Panc1 (cell line): ENCODE measurements at regions not wholly inside any gene's neighbourhood (a gene's known extent, or its start where the extent isn't known, plus 50 kb on each side); places are given as distances from the start of the nearest gene placed in this dataset.

Experiments used
- ATAC-seq: fragments of 200-7000 bp; cut with Tn5 transposase; 2 replicates; pipeline ENCODE4 v1.9.1; 2020; ENCODE audit warnings: mild to moderate bottlenecking, moderate library complexity
- BruUV-seq: library from RNA; stranded (reverse); fragments of 400-500 nt; replicated peaks from 2 replicates; lab custom pipeline; 2021; lab: Mats Ljungman, UMichigan
- CTCF ChIA-PET: fragments of 300-600 bp; sonication (Branson Sonifier 250); formaldehyde crosslinking; loops from one replicate; lab custom pipeline; 2022; ENCODE audit warnings: antibody characterized with exemption; lab: Charles Lee
- POLR2A ChIA-PET: fragments of 300-600 bp; sonication (Branson Sonifier 250); formaldehyde crosslinking; loops from one replicate; lab custom pipeline; 2022; ENCODE audit warnings: antibody characterized with exemption; lab: Charles Lee
- DNase-seq: peaks from one replicate; pipeline ENCODE4 v3.0.0-alpha.2; 2010; ENCODE audit warnings: low read depth, low spot score
- H3K27ac ChIP-seq: 2 replicates; pipeline ENCODE4 v1.5.1; 2011; ENCODE audit warnings: mild to moderate bottlenecking, low read length, inconsistent platforms
- H3K27me3 ChIP-seq: fragments of 200-500 bp; sonication (Bioruptor generic); 2 replicates; pipeline ENCODE4 v1.6.0; 2014; ENCODE audit warnings: low read length, inconsistent platforms; ENCODE audit not compliant: control insufficient read depth, insufficient read depth
- H3K36me3 ChIP-seq: fragments of 200-500 bp; sonication (Bioruptor generic); 2 replicates; pipeline ENCODE4 v1.5.1; 2014; ENCODE audit warnings: inconsistent platforms, mild to moderate bottlenecking, low read length, moderate library complexity; ENCODE audit not compliant: control insufficient read depth, insufficient read depth
- H3K4me1 ChIP-seq: 2 replicates; pipeline ENCODE4 v1.5.1; 2011; ENCODE audit warnings: inconsistent platforms, mild to moderate bottlenecking, low read length, moderate library complexity; ENCODE audit not compliant: control insufficient read depth, insufficient read depth
- H3K4me3 ChIP-seq, 2 experiments: 2 replicates each; pipeline ENCODE4 v1.5.1; 2011 to 2012; ENCODE audit warnings: low read depth in 2 of 2, low read length in 2 of 2, mild to moderate bottlenecking in 2 of 2, inconsistent platforms in 1 of 2, moderate library complexity in 1 of 2
- H3K9me3 ChIP-seq: fragments of 200-500 bp; sonication (Bioruptor generic); 2 replicates; pipeline ENCODE4 v1.5.1; 2014; ENCODE audit warnings: low read depth, mild to moderate bottlenecking, inconsistent platforms, low read length, moderate library complexity; ENCODE audit not compliant: control insufficient read depth, insufficient read depth
- CTCF ChIP-seq: fragments of 450-650 bp; IDR thresholded peaks from 2 replicates; pipeline ENCODE4 v1.5.1; 2017; ENCODE audit warnings: mild to moderate bottlenecking
- POLR2AphosphoS5 ChIP-seq: IDR thresholded peaks from 2 replicates; pipeline ENCODE4 v1.6.1; 2012; ENCODE audit warnings: mild to moderate bottlenecking, low read depth, low read length, moderate library complexity
- REST ChIP-seq, 2 experiments: IDR thresholded peaks; 2 replicates each; pipeline ENCODE4 v1.6.1; 2011 to 2012; ENCODE audit warnings: low read depth in 2 of 2, control low read depth in 1 of 2, low read length in 1 of 2, mild to moderate bottlenecking in 1 of 2, moderate library complexity in 1 of 2; ENCODE audit not compliant: insufficient read depth in 1 of 2
- SIN3A ChIP-seq: IDR thresholded peaks from 2 replicates; pipeline ENCODE4 v1.6.1; 2012; ENCODE audit warnings: low read depth, mild to moderate bottlenecking, low read length, moderate library complexity, borderline replicate concordance; ENCODE audit not compliant: insufficient read depth
- TCF7L2 ChIP-seq: IDR thresholded peaks from 2 replicates; pipeline ENCODE4 v1.6.1; 2011; ENCODE audit warnings: mild to moderate bottlenecking, low read depth, low read length, inconsistent platforms
- in situ Hi-C: cut with HindIII; loops from 2 replicates; pipeline ENCODE4 v1.10.0; 2016; ENCODE audit warnings: low sequenced_read_pairs, low pct_unique_long_range_greater_than_20kb
- intact Hi-C: fragments of 100-400 bp; cut with micrococcal nuclease; formaldehyde crosslinking; loops from one replicate; pipeline ENCODE4 v1.10.0; 2022; ENCODE audit not compliant: unreplicated experiment

GRCh38 chr10:65319493-65319892 is 1606.3 kb upstream of the LRRTM3 start:
- no peak for TF ChIP-seq CTCF
- no peak for TF ChIP-seq SIN3A
- no peak for TF ChIP-seq POLR2AphosphoS5
- TF ChIP-seq REST (IDR thresholded peaks at IDR 0.05; ENCODE audit: insufficient read depth in 1 of 2, low read depth in 2 of 2, low read length in 1 of 2) = no peak
- TF ChIP-seq TCF7L2 = no peak
- no peak for DNase-seq
- no peaks in the 10 kb centered on the region for H3K27me3 ChIP-seq
- no peak for ATAC-seq
- H3K4me3 ChIP-seq = no peak overlapping the region
- H3K36me3 ChIP-seq = no peaks in the 10 kb centered on the region
- no peaks in the 10 kb centered on the region for H3K4me1 ChIP-seq
- POLR2A ChIA-PET = interaction anchor here (0.6 kb wide), 2 partner anchors 260 to 1765 kb away, joined by 4 read pairs; no protein-coding TSS in a partner anchor
- intact Hi-C loops = no loop called here
- no peaks in the 10 kb centered on the region for H3K9me3 ChIP-seq
- BruUV-seq = no TSS peak
- in situ Hi-C loops = no loop called here
- H3K27ac ChIP-seq = no peak overlapping the region
- CTCF ChIA-PET = no interaction called here

- CTCF ChIA-PET = no interaction called here
- intact Hi-C loops = no loop called here
- no peak for ATAC-seq
These were observed 1605.4 kb upstream of the LRRTM3 start for GRCh38 chr10:65320236-65321026.

More at GRCh38 chr10:65320236-65321026, 1605.4 kb upstream of the LRRTM3 start:
- no peak overlapping the region for H3K4me3 ChIP-seq
- no peaks in the 10 kb centered on the region for H3K27me3 ChIP-seq
- H3K9me3 ChIP-seq = no peaks in the 10 kb centered on the region
- H3K36me3 ChIP-seq = no peaks in the 10 kb centered on the region
- no peaks in the 10 kb centered on the region for H3K4me1 ChIP-seq
- in situ Hi-C loops = no loop called here
- H3K27ac ChIP-seq = no peak overlapping the region
- no peak for DNase-seq
- TF ChIP-seq SIN3A = no peak
- TF ChIP-seq CTCF = no peak
- TF ChIP-seq POLR2AphosphoS5 = no peak
- no peak for TF ChIP-seq TCF7L2
- TF ChIP-seq REST (IDR thresholded peaks at IDR 0.05; ENCODE audit: insufficient read depth in 1 of 2, low read depth in 2 of 2, low read length in 1 of 2) = no peak
- POLR2A ChIA-PET = no interaction called here
- BruUV-seq = no TSS peak
